Endothelial cell (in vitro differentiated cells): ENCODE measurements at regions not wholly inside any gene's neighbourhood (a gene's known extent, or its start where the extent isn't known, plus 50 kb on each side); places are given as distances from the start of the nearest gene placed in this dataset.

Source experiments
- DNase-seq: peaks from one replicate; pipeline ENCODE4 v3.0.0; 2021; ENCODE audit warnings: low spot score
- H3K27ac Mint-ChIP-seq: one replicate; pipeline ENCODE4 v1.8.0; 2021; ENCODE audit warnings: mixed read lengths, inconsistent platforms; ENCODE audit not compliant: unreplicated experiment
- H3K27me3 Mint-ChIP-seq: one replicate; pipeline ENCODE4 v1.8.0; 2021; ENCODE audit warnings: mild to moderate bottlenecking, moderate library complexity, mixed read lengths, inconsistent platforms; ENCODE audit not compliant: unreplicated experiment
- H3K36me3 Mint-ChIP-seq: one replicate; pipeline ENCODE4 v1.8.0; 2021; ENCODE audit warnings: mild to moderate bottlenecking, low read depth, mixed read lengths, inconsistent platforms; ENCODE audit not compliant: unreplicated experiment
- H3K4me1 Mint-ChIP-seq: one replicate; pipeline ENCODE4 v1.8.0; 2021; ENCODE audit warnings: mild to moderate bottlenecking, mixed read lengths, inconsistent platforms; ENCODE audit not compliant: unreplicated experiment
- H3K4me3 Mint-ChIP-seq: one replicate; pipeline ENCODE4 v1.8.0; 2021; ENCODE audit warnings: mild to moderate bottlenecking, mixed read lengths, inconsistent platforms; ENCODE audit not compliant: unreplicated experiment
- H3K9me3 Mint-ChIP-seq: one replicate; pipeline ENCODE4 v1.8.0; 2021; ENCODE audit warnings: mixed read lengths, inconsistent platforms; ENCODE audit not compliant: unreplicated experiment
- TF ChIP-seq, protein P1 (sequence below): fragments of 200-600 bp; sonication (generic); IDR thresholded peaks from one replicate; pipeline ENCODE4 v1.5.0; 2021; ENCODE audit warnings: antibody characterized with exemption; ENCODE audit not compliant: unreplicated experiment

GRCh38 chr6:98572579-98572978 lies 261.8 kb upstream of the POU3F2 start:
- no peak for DNase-seq
- H3K4me1 Mint-ChIP-seq = no peaks in the 10 kb centered on the region
- H3K9me3 Mint-ChIP-seq = no peaks in the 10 kb centered on the region
- no peak overlapping the region for H3K4me3 Mint-ChIP-seq
- no peak overlapping the region for H3K27ac Mint-ChIP-seq
- H3K36me3 Mint-ChIP-seq = no peaks in the 10 kb centered on the region
- TF ChIP-seq, protein P1, sequence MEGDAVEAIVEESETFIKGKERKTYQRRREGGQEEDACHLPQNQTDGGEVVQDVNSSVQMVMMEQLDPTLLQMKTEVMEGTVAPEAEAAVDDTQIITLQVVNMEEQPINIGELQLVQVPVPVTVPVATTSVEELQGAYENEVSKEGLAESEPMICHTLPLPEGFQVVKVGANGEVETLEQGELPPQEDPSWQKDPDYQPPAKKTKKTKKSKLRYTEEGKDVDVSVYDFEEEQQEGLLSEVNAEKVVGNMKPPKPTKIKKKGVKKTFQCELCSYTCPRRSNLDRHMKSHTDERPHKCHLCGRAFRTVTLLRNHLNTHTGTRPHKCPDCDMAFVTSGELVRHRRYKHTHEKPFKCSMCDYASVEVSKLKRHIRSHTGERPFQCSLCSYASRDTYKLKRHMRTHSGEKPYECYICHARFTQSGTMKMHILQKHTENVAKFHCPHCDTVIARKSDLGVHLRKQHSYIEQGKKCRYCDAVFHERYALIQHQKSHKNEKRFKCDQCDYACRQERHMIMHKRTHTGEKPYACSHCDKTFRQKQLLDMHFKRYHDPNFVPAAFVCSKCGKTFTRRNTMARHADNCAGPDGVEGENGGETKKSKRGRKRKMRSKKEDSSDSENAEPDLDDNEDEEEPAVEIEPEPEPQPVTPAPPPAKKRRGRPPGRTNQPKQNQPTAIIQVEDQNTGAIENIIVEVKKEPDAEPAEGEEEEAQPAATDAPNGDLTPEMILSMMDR = no peak
- H3K27me3 Mint-ChIP-seq = no peaks in the 10 kb centered on the region

DNA sequence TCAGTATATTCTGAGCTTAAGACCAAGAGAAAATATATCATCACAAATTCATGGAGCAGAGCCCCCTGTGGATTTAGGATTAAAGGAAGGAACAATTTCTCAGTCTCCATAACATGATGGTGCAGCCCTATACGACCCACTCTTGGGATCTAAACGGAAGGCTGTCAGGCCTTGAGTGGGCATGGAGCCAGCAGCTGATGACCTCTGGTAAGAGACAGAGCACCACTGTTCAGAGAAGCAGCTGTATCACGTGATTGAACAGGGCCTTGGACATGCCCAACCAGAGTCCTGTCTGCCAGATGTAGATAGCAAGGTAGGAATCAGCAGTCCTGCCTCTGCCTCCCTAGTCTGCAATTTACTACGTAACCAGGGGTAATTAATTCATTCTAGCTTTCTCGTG lies 259.4 kb upstream of the POU3F2 start:
- Mint-ChIP-seq H3K27me3 (no peaks in the 10 kb centered on the region), H3K36me3 (no peaks in the 10 kb centered on the region), H3K27ac (no peak overlapping the region), H3K4me1 (no peaks in the 10 kb centered on the region), H3K9me3 (no peaks in the 10 kb centered on the region), H3K4me3 (no peak overlapping the region)
- TF ChIP-seq, protein P1 = no peak
- no peak for DNase-seq

- no peak for DNase-seq
- TF ChIP-seq, protein P1 = no peak
- no peak overlapping the region for H3K4me3 Mint-ChIP-seq
- H3K27me3 Mint-ChIP-seq = no peaks in the 10 kb centered on the region
- H3K36me3 Mint-ChIP-seq = no peaks in the 10 kb centered on the region
- H3K4me1 Mint-ChIP-seq = no peaks in the 10 kb centered on the region
- no peaks in the 10 kb centered on the region for H3K9me3 Mint-ChIP-seq
- H3K27ac Mint-ChIP-seq = no peak overlapping the region
These were observed 257.6 kb upstream of the POU3F2 start for GRCh38 chr6:98576791-98577190.

DNA sequence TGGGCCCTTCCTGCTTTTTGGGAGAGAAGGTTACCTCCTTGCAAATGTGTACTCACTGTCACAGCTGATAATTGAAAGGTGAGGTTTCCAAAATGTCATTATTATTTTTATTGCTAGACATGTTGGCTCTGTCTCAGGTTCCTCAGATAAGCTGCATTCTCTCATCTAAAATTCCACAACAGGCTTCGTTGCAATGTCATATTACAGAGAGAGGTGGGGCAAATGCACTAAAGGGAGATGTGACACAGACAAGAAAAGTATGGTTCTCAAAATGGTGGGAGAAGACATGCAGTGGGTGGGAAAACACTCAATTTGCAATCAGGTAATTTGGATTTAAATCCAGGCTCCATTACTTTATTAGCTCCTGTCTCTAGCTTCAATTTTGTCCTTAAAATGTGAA lies 256.4 kb upstream of the POU3F2 start:
- Mint-ChIP-seq H3K27me3 (no peaks in the 10 kb centered on the region), H3K36me3 (no peaks in the 10 kb centered on the region), H3K9me3 (no peaks in the 10 kb centered on the region), H3K4me3 (no peak overlapping the region), H3K27ac (no peak overlapping the region), H3K4me1 (no peaks in the 10 kb centered on the region)
- TF ChIP-seq, protein P1 = no peak
- DNase-seq = no peak

DNA sequence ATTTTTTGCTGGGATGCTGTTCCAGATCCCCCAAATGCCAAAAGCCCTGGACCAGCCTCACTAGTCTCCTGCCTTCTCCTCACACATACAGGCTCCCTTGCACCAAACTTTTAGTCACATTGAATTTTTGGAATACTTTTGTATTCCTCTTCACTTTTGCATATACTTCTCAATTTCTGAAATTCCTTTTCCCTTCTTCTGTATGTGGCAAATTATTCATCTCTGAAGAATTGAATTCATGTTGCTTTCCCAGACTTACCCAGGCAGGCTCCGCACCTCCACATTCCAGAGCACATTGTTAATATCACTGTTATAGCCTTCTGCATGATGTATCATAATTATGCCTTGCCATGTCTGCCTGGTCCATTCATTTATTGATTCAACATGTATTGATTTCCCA lies 255.3 kb upstream of the POU3F2 start:
- no peaks in the 10 kb centered on the region for H3K27me3 Mint-ChIP-seq
- H3K9me3 Mint-ChIP-seq = no peaks in the 10 kb centered on the region
- H3K36me3 Mint-ChIP-seq = no peaks in the 10 kb centered on the region
- H3K27ac Mint-ChIP-seq = no peak overlapping the region
- no peak overlapping the region for H3K4me3 Mint-ChIP-seq
- no peak for DNase-seq
- TF ChIP-seq, protein P1 = no peak
- H3K4me1 Mint-ChIP-seq = no peaks in the 10 kb centered on the region
